Memory B cell (primary cell): ENCODE measurements at regions not wholly inside any gene's neighbourhood (a gene's known extent, or its start where the extent isn't known, plus 50 kb on each side); places are given as distances from the start of the nearest gene placed in this dataset.
"Not testable (repeated sequence)": the region's sequence is repeated elsewhere in the genome, so short reads cannot be mapped to it uniquely, and the experiment has no call there.

Experiments
- ATAC-seq: fragments of 150-1000 bp; cut with Tn5 transposase; 2 replicates; pipeline ENCODE4 v1.10.0; 2021; ENCODE audit warnings: low read depth, mild to moderate bottlenecking, moderate library complexity
- DNase-seq, 2 donors: peaks; one replicate each; pipeline ENCODE4 v3.0.0; 2022; ENCODE audit warnings: low spot score in 2 of 2
- H3K27ac Mint-ChIP-seq: one replicate; pipeline ENCODE4 v1.8.0; 2022; ENCODE audit warnings: mild to moderate bottlenecking, moderate library complexity, mixed read lengths
- H3K27me3 Mint-ChIP-seq: one replicate; pipeline ENCODE4 v1.8.0; 2022; ENCODE audit warnings: mixed read lengths
- H3K36me3 Mint-ChIP-seq: one replicate; pipeline ENCODE4 v1.8.0; 2022; ENCODE audit warnings: mild to moderate bottlenecking, mixed read lengths
- H3K4me1 Mint-ChIP-seq: one replicate; pipeline ENCODE4 v1.8.0; 2022; ENCODE audit warnings: mixed read lengths
- H3K4me3 Mint-ChIP-seq: one replicate; pipeline ENCODE4 v1.8.0; 2022; ENCODE audit warnings: mild to moderate bottlenecking, moderate library complexity, mixed read lengths
- H3K9me3 Mint-ChIP-seq: one replicate; pipeline ENCODE4 v1.8.0; 2022; ENCODE audit warnings: mixed read lengths

DNA sequence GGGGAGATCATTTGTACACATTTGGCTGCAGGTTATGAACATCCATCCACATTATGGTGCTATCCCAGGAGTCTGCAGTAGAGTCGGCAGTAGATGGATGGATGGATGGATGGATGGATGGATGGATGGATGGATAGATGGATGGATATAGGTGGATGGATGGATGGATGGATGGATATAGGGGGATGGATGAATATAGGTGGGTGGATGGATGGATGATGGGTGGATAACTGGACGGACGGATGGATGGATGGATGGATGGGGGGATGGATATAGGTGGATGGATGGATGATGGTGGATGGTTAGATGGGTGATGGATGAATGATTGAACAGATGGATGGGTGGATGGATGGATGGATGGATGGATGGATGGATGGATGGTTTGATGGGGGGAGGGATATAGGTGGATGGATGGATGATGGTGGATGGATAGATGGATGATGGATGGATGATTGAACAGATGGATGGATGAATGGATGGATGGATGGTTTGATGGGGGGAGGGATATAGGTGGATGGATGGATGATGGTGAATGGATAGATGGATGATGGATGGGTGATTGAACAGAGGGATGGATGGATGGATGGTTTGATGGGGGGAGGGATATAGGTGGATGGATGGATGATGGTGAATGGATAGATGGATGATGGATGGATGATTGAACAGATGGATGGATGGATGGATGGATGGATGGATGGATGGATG is 65.3 kb upstream of the PRR5 start:
- H3K27me3 Mint-ChIP-seq = peaks cover 11% of the 10 kb centered on the region
- H3K4me3 Mint-ChIP-seq, H3K27ac Mint-ChIP-seq, H3K4me1 Mint-ChIP-seq, H3K9me3 Mint-ChIP-seq, DNase-seq, ATAC-seq, H3K36me3 Mint-ChIP-seq: not testable (repeated sequence)

DNA sequence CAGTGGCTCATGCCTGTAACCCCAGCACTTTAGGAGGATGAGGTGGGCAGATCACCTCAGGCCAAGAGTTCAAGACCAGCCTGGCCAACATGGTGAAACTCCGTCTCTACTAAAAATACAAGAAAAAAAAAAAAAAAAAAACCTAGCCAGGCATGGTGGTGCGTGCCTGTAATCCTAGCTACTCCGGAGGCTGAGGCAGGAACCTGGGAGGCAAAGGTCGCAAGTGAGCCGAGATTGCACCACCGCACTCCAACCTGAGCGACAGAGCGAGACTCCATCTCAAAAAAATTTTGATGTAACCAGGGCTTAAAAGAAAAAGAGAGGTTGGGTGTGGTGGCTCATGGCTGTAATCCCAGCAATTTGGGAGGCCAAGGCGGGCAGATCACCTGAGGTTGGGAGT is 66.4 kb upstream of the PRR5 start:
- not testable (repeated sequence) for ATAC-seq, H3K27ac Mint-ChIP-seq, H3K36me3 Mint-ChIP-seq, H3K4me1 Mint-ChIP-seq, H3K4me3 Mint-ChIP-seq, DNase-seq, H3K9me3 Mint-ChIP-seq
- peaks cover 13% of the 10 kb centered on the region for H3K27me3 Mint-ChIP-seq

DNA sequence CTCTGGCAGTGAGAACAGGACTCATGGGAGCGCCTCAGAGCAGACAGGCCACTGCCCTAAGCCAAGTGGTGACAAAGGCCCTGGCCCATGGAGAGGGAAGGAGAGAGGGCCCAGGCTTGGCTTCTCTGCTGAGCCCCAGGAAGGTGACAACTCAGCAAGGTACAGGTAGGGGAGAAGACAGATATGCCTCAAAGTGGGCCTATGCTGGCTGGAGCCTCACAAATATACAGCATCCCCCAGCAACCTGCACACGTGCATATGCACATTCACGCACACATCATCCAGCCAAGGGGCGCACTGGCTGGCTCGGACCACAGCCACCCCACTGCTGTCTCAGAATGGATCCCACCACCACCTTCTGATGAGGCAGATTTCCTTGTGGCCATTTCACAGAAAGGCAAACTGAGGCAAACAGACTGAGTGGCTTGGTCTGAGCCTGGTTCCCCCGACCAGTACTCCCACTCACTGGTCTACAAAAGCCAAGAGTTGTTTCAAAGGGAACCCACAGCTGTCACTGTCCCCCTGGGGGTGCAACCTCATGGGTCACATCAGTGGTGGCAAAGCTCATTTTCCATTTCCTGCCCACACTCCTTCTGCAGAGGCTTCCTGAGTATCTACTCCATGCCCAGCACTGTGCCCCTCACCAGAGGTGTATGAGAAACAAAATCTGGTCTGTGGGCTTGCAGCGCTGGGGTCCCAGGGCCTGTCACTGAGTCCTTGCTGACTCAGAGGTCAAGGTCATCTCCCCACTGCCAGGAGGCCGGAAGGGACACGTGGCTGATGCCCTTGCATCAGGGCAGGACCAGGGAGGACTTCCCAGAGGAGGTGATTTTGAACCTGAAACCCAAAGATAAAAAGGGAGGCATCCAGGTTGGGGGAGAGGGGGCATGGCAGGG is 67.3 kb upstream of the PRR5 start:
- Mint-ChIP-seq H3K27ac (no peak overlapping the region), H3K4me3 (no peak overlapping the region), H3K4me1 (no peaks in the 10 kb centered on the region), H3K9me3 (peaks cover 10% of the 10 kb centered on the region), H3K27me3 (peaks cover 13% of the 10 kb centered on the region), H3K36me3 (no peaks in the 10 kb centered on the region)
- no peak for DNase-seq
- ATAC-seq = no peak

DNA sequence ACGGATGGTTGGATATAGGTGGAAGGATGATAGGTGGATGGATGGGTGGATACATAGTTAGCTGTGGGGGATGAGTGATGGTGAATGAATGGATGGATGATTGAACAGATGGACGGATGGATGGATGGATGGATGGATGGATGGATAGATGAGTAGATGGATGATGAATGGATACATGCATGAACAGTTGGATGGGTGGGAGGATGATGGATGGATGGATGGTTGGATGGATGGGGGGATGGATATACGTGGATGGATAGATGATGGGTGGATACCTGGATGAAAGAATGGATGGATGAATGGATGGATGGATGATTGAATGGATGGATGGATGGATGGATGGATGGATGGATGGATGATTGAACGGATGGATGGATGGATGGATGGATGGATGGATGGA is 68.4 kb upstream of the PRR5 start:
- no peak for DNase-seq
- peaks cover 10% of the 10 kb centered on the region for H3K9me3 Mint-ChIP-seq
- peaks cover 15% of the 10 kb centered on the region for H3K27me3 Mint-ChIP-seq
- no peak for ATAC-seq
- H3K4me3 Mint-ChIP-seq = no peak overlapping the region
- H3K4me1 Mint-ChIP-seq = no peaks in the 10 kb centered on the region
- H3K36me3 Mint-ChIP-seq = no peaks in the 10 kb centered on the region
- no peak overlapping the region for H3K27ac Mint-ChIP-seq

DNA sequence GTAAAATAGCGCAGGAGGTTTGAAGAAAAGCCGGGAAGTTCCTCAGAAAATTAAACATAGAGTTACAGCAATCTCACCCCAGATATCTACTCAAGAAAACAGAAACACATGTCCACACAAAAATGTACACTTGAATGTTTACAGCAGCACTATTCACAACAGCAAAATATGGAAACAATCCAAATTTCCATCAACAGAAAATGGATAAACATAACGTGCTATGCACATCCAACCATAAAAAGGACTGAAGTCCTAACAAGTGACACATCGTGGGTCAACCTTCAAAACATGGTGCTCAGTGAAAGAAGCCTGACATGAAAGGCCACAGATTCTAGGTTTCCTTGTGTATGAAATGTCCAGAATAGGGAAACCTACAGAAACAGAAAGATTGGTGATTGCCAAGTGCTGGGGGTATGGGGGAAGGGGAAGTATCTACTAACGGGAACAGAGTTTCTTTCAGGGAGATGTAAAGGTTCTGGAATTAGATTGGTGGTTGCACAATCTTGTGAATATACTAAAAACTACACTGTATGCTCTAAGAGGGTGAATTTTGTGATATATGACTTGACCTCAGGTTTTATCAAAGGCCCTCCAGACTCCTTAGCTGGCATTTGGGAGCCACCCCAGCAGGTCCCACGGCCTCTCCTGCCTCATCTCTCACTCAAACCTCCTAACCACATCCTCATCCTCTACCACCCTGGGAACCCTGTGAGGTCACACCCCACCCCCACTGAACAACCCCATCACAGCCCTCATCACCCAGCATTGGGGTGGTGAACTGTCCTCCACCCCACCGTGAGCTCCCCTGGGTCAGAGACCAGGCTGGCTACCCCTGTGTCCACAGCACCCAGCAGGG is 69.2 kb upstream of the PRR5 start:
- Mint-ChIP-seq H3K36me3 (no peaks in the 10 kb centered on the region), H3K9me3 (peaks cover 10% of the 10 kb centered on the region), H3K4me3 (no peak overlapping the region), H3K4me1 (no peaks in the 10 kb centered on the region), H3K27ac (no peak overlapping the region), H3K27me3 (peaks cover 15% of the 10 kb centered on the region)
- ATAC-seq (no peak), DNase-seq (no peak)

DNA sequence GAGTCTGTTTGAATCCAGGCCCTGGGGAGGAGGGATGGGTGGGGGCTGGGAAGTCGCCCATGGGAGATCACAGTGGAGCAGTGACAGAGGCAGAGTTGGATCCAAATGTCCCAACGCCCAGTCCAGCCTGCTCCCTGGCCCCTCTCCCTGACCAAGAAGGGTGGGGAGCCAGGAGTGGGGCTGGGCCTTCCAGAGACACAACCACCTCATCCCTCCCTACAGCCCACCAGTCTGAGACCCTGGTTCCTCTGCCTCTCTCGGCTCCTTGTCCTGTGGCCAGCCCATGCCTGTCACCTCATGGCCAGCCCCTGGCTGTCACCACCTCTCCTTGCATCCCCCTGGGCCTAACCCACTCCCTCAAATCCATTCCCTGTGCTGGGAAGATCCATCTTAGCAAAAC is 71.2 kb upstream of the PRR5 start:
- ATAC-seq = no peak
- peaks cover 3% of the 10 kb centered on the region for H3K4me1 Mint-ChIP-seq
- no peak for DNase-seq
- peaks cover 2% of the 10 kb centered on the region for H3K9me3 Mint-ChIP-seq
- no peaks in the 10 kb centered on the region for H3K36me3 Mint-ChIP-seq
- no peak overlapping the region for H3K4me3 Mint-ChIP-seq
- no peak overlapping the region for H3K27ac Mint-ChIP-seq
- H3K27me3 Mint-ChIP-seq = peaks cover 7% of the 10 kb centered on the region

DNA sequence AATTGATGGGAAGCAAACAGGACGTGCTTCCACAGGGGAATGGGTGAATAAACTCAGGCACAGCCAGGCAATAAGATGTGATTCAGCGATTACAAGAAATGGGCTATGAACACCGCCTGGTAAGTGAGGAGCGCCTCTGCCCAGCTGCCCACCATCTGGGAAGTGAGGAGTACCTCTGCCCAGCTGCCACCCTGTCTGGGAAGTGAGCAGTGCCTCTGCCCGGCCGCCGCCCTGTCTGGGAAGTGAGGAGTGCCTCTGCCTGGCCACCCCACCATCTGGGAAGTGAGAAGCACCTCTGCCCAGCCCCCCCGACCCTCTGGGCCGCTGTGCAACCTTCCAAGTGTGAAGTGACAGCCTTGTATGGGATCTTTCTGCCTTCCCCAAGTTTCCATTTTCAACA is 73.2 kb upstream of the PRR5 start:
- no peaks in the 10 kb centered on the region for H3K36me3 Mint-ChIP-seq
- peaks cover 3% of the 10 kb centered on the region for H3K4me1 Mint-ChIP-seq
- no peak for DNase-seq
- no peak overlapping the region for H3K27ac Mint-ChIP-seq
- H3K27me3 Mint-ChIP-seq = peaks cover 14% of the 10 kb centered on the region
- H3K4me3 Mint-ChIP-seq = no peak overlapping the region
- H3K9me3 Mint-ChIP-seq = peaks cover 2% of the 10 kb centered on the region
- no peak for ATAC-seq

DNA sequence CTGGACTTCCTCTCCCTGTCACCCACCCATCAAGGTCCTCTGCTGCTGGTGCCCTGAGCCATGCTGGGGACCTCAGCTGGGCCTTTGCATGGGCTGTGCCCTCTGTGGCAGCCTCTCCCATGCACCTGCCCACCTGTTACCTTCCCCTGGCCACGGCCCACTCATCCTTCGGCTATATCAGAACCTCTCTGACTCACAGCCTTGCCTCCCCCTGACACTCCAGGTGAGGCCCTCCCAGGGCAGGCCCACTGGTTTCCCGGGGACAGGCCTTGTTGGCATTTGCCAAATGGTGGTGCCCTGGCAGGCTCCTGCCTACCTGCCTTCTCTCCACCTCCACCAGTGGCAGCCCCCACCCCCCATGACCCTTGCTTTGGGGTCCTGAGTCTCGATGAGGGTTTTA is 73.7 kb upstream of the PRR5 start:
- peaks cover 14% of the 10 kb centered on the region for H3K27me3 Mint-ChIP-seq
- no peaks in the 10 kb centered on the region for H3K36me3 Mint-ChIP-seq
- no peak overlapping the region for H3K4me3 Mint-ChIP-seq
- peaks cover 3% of the 10 kb centered on the region for H3K4me1 Mint-ChIP-seq
- H3K27ac Mint-ChIP-seq = no peak overlapping the region
- H3K9me3 Mint-ChIP-seq = peaks cover 2% of the 10 kb centered on the region
- ATAC-seq = no peak
- no peak for DNase-seq

DNA sequence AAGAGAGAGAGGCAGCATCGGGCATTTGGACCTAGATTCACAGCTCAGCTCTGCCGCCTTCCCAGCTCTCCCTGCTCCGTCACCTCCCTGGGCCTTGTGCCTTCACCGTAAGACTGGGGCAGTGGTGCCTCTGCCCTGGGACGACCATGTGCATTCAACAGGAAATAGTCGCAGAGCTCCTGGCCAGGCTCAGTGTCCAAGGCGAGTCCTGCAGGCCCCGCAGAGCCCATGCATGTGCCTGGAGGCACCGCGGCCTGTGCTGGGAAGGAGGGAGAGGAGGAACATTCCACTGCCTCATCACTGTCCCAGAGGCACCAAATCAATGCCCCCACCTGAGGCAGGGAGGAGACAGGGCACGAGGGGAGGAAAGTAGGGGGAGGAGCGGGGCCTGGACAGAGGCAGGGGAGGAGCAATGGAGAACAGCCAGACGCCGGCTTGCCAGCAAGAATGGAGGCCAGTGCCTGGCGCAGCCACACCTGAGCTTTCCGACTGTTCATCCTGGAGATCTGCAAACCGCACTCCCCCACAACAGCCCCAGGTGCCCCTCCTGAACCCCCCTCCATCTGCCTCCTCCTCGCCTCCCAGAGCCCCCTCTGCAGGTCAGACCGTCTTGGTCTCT is 74.4 kb upstream of the PRR5 start:
- ATAC-seq = no peak
- Mint-ChIP-seq H3K4me1 (peaks cover 3% of the 10 kb centered on the region), H3K36me3 (no peaks in the 10 kb centered on the region), H3K4me3 (no peak overlapping the region), H3K27me3 (peaks cover 14% of the 10 kb centered on the region), H3K27ac (no peak overlapping the region), H3K9me3 (peaks cover 2% of the 10 kb centered on the region)
- DNase-seq = no peak

DNA sequence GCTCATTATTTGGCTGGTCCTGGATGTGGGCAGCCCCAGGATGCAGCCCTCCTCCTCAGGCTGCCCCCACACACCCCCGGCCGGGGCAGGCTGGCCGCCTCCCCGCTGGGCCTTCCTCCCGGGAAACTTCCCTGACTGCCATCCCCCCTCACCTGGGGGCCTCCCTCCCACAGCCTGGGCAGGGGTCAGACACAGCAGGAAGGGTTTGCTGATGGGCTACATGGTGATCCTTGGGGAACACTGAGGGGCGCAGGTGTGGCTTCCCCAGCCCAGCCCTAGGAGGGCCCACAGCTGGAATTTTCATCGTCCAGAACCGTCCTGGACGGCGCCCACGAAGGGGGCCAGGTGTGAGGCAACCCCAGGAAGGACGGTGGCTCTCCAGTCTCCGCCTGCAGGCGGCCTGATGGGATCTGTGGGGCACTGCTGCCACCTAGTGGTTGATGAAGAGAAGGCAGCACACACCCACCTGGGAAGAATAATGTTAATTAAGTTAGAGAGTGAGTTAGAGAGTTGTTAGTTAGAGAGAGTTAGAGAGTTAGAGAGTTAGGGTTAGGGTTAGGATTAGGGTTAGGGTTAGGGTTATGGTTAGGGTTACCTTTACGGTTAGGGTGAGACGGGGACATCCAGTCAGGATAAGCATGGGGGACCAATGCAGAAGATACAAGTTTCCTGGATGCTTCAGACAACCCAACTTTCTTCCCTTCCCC is 75.9 kb upstream of the PRR5 start:
- no peak overlapping the region for H3K27ac Mint-ChIP-seq

DNA sequence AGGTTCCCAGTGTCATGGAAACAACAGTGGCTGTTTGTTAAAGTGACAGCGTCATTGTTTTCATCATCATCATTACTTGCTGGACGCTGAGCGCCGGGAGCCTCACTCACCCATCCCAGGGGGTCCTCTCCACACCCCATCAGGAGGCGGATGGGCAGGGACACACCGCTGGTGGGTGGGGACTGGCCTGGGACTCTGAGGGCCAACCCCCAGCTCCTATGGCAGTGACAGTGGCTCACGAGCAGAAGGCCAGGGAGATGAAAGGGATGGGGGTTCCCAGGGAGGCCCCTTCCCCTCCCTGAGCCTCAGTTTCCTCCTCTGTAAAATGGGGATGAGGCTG is 76.6 kb upstream of the PRR5 start:
- peaks cover 3% of the 10 kb centered on the region for H3K4me1 Mint-ChIP-seq
- no peaks in the 10 kb centered on the region for H3K36me3 Mint-ChIP-seq
- H3K27ac Mint-ChIP-seq = no peak overlapping the region
- DNase-seq (no peak), ATAC-seq (no peak)
- peaks cover 14% of the 10 kb centered on the region for H3K27me3 Mint-ChIP-seq
- no peaks in the 10 kb centered on the region for H3K9me3 Mint-ChIP-seq
- no peak overlapping the region for H3K4me3 Mint-ChIP-seq

More for the DNA sequence above, 75.9 kb upstream of the PRR5 start:
- Mint-ChIP-seq H3K27me3 (peaks cover 16% of the 10 kb centered on the region), H3K4me1 (peaks cover 3% of the 10 kb centered on the region), H3K4me3 (no peak overlapping the region), H3K36me3 (no peaks in the 10 kb centered on the region), H3K9me3 (no peaks in the 10 kb centered on the region)
- DNase-seq = peak; percentile 77 to 78
- ATAC-seq = peak; percentile 76

DNA sequence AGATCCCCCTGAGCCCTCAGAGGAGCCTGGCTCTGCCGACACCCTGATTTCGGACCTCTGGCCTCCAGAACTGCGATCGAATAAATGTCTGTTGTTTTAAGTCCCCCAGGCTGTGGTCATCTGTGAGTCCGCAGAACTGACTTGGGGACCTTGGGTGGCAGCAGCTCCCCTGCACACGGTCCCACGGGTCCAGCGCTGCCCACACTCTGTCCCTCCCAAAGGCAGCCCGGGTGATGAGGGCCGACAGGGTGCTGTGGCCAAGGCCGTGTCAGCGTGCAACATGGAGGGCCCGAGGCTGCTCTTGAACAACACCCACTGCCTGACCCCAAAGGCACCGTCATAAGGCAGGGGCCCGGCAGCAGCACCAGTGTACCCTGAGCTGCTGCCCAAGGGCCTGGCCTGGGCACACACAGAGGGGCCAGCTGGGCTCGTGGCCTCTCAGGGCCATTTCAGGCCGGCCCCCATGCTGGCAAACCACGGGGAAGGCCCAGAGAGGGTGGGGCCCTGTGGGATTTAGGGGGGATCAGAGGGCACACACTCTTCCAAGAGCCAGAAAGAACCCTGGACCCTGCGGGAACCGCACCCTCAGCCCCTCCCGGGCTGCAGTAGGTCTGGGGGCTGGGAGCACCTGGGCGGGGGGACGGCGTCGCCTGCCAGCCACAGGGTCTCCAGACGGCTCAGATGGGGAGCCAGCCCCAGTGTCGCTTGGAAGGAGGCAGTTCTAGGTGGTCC is 77.1 kb upstream of the PRR5 start:
- H3K4me3 Mint-ChIP-seq = no peak overlapping the region
- no peak overlapping the region for H3K27ac Mint-ChIP-seq
- DNase-seq (no peak), ATAC-seq (no peak)
- H3K36me3 Mint-ChIP-seq = no peaks in the 10 kb centered on the region
- peaks cover 14% of the 10 kb centered on the region for H3K27me3 Mint-ChIP-seq
- H3K4me1 Mint-ChIP-seq = peaks cover 3% of the 10 kb centered on the region
- no peaks in the 10 kb centered on the region for H3K9me3 Mint-ChIP-seq
